Progenitor cell of endocrine pancreas (in vitro differentiated cells): ENCODE measurements at regions not wholly inside any gene's neighbourhood (a gene's known extent, or its start where the extent isn't known, plus 50 kb on each side); places are given as distances from the start of the nearest gene placed in this dataset.

Source experiments
- DNase-seq: peaks from one replicate; pipeline ENCODE4 v3.0.0; 2021; ENCODE audit warnings: low spot score; ENCODE audit not compliant: unreplicated experiment
- H3K27ac Mint-ChIP-seq: 2 replicates; pipeline ENCODE4 v1.8.0; 2021; ENCODE audit warnings: mild to moderate bottlenecking, moderate library complexity, mixed read lengths
- H3K27me3 Mint-ChIP-seq: 2 replicates; pipeline ENCODE4 v1.8.0; 2021; ENCODE audit warnings: mixed read lengths
- H3K36me3 Mint-ChIP-seq: 2 replicates; pipeline ENCODE4 v1.8.0; 2022; ENCODE audit warnings: mixed read lengths; ENCODE audit not compliant: insufficient read depth
- H3K4me1 Mint-ChIP-seq: 2 replicates; pipeline ENCODE4 v1.8.0; 2021; ENCODE audit warnings: low read depth, mixed read lengths
- H3K4me3 Mint-ChIP-seq: 2 replicates; pipeline ENCODE4 v1.8.0; 2021; ENCODE audit warnings: low read depth, mild to moderate bottlenecking, moderate library complexity, mixed read lengths
- H3K9me3 Mint-ChIP-seq: 2 replicates; pipeline ENCODE4 v1.8.0; 2021; ENCODE audit warnings: low read depth, mixed read lengths
- CTCF ChIP-seq: fragments of 200-600 bp; sonication (generic); IDR thresholded peaks from one replicate; pipeline ENCODE4 v1.5.0; 2021; ENCODE audit warnings: antibody characterized with exemption, mild to moderate bottlenecking; ENCODE audit not compliant: unreplicated experiment

DNA sequence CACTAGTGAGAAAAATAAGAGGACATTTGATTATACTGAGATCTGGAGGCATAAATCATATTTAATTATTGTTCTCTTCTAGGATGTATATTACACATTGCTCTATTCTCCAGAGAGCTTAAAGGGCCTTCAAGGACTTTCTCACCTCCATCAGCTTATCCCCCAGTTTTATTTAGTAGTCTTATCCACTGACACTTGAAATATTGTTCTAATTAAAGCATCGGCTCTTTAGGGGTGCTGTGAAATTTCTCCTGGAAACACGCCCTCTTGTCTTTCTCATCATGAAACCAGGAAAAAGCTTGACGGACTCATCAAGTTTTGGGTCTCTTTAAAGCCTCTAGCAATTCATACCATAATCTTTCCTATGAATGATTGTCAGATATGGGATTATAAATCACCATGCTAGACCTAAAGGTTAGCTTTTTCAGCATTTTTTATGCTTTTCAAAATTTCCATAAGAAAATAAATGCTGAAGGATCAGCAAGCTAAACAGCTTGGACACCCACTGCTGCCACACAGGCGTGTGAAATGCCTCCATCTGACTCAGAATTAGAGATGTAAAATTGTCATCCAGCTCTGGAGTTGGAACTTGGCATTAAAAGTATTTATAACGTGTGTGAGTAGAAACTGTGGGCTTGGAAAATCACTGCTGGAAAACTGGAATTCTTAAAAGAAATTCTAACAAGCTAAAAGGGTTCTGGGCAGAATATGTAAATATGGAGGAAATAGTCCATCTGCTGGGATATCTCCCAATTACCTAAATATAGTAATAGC lies 216.3 kb downstream of the CHRM2 start:
- H3K27ac Mint-ChIP-seq, result no peak overlapping the region
- H3K27me3 Mint-ChIP-seq, result no peaks in the 10 kb centered on the region
- H3K4me3 Mint-ChIP-seq, result no peak overlapping the region
- no peaks in the 10 kb centered on the region for H3K9me3 Mint-ChIP-seq
- no peak for DNase-seq
- H3K4me1 Mint-ChIP-seq, result no peaks in the 10 kb centered on the region
- TF ChIP-seq CTCF, result no peak
- H3K36me3 Mint-ChIP-seq, result no peaks in the 10 kb centered on the region

- no peaks in the 10 kb centered on the region for H3K9me3 Mint-ChIP-seq
- no peaks in the 10 kb centered on the region for H3K27me3 Mint-ChIP-seq
- H3K36me3 Mint-ChIP-seq, result no peaks in the 10 kb centered on the region
- no peak for DNase-seq
- H3K4me1 Mint-ChIP-seq, result no peaks in the 10 kb centered on the region
- TF ChIP-seq CTCF, result no peak
- H3K4me3 Mint-ChIP-seq, result no peak overlapping the region
- no peak overlapping the region for H3K27ac Mint-ChIP-seq
These were observed 213.9 kb downstream of the CHRM2 start for GRCh38 chr7:137082391-137082790.

DNA sequence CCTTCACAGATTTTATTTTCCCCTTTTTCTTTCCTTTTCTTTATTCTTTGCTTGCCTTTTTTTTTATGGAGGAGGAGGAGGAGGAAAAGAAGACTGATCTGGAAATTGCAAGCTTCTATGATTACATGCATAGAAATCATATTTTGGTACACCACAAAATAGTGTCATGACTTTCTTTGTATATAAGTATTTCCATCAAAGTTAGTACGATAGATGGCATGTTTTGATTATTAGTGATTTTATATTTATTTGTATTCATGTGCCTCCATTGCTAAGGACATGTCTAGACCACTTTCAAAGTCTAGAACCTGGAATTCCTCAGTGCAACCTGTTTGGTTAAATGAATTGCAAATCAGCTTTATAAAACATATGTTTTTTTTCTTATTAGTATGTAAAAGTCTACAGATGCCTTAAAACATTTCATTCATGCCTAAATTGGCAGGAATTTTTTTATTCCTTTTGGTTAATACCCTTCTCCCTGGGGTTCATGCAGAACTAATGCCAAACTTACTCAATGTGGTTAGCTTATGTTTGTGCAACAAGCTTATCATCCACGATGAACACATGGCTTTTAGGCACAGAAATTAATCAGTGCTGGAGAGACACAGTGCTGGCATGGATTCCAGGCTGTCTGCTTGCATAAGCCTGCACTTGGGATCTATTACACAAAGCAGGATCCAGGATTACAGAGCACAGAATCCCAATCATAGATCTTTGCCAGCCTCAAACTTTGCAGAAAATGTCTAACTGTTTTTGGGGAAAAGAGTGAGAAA lies 213.1 kb downstream of the CHRM2 start:
- no peak for DNase-seq
- Mint-ChIP-seq H3K27me3 (no peaks in the 10 kb centered on the region), H3K4me1 (no peaks in the 10 kb centered on the region), H3K9me3 (no peaks in the 10 kb centered on the region), H3K27ac (no peak overlapping the region), H3K36me3 (no peaks in the 10 kb centered on the region), H3K4me3 (no peak overlapping the region)
- no peak for TF ChIP-seq CTCF

GRCh38 chr7:137080516-137081203 lies 212.2 kb downstream of the CHRM2 start:
- no peak overlapping the region for H3K27ac Mint-ChIP-seq
- no peak for TF ChIP-seq CTCF
- no peaks in the 10 kb centered on the region for H3K4me1 Mint-ChIP-seq

GRCh38 chr7:137078781-137079180 lies 210.3 kb downstream of the CHRM2 start:
- DNase-seq, result no peak
- Mint-ChIP-seq H3K4me1 (no peaks in the 10 kb centered on the region), H3K27me3 (no peaks in the 10 kb centered on the region), H3K9me3 (no peaks in the 10 kb centered on the region), H3K27ac (no peak overlapping the region), H3K4me3 (no peak overlapping the region), H3K36me3 (no peaks in the 10 kb centered on the region)
- no peak for TF ChIP-seq CTCF

More at GRCh38 chr7:137080516-137081203, 212.2 kb downstream of the CHRM2 start:
- no peaks in the 10 kb centered on the region for H3K27me3 Mint-ChIP-seq
- H3K36me3 Mint-ChIP-seq, result no peaks in the 10 kb centered on the region
- DNase-seq, result no peak
- H3K9me3 Mint-ChIP-seq, result no peaks in the 10 kb centered on the region
- H3K4me3 Mint-ChIP-seq, result no peak overlapping the region
